ENCODE measurements at regions not wholly inside any gene's neighbourhood (a gene's known extent, or its start where the extent isn't known, plus 50 kb on each side); places are given as distances from the start of the nearest gene placed in this dataset.

GRCh38 chr15:29934251-29934650 lies 112.0 kb upstream of the TJP1 start:
- DNase-seq (ENCODE audit: low read depth), result no peak
- H3K4me3 ChIP-seq (ENCODE audit: low read depth, low read length), result no peak overlapping the region
- TF ChIP-seq MAX (IDR thresholded peaks at IDR 0.05; ENCODE audit: low read depth, low read length) (no peak), POLR2A (IDR thresholded peaks at IDR 0.05; ENCODE audit: extremely low read depth, insufficient read length) (no peak), CTCF (IDR thresholded peaks at IDR 0.05; ENCODE audit: low read depth, low read length) (no peak), MYC (IDR thresholded peaks at IDR 0.05; ENCODE audit: low read depth, low read length) (no peak)

GRCh38 chr15:29933042-29933803 lies 111.0 kb upstream of the TJP1 start:
- no peak overlapping the region for H3K4me3 ChIP-seq (ENCODE audit: low read depth, low read length)
- TF ChIP-seq MYC (IDR thresholded peaks at IDR 0.05; ENCODE audit: low read depth, low read length) (no peak), MAX (IDR thresholded peaks at IDR 0.05; ENCODE audit: low read depth, low read length) (no peak), CTCF (IDR thresholded peaks at IDR 0.05; ENCODE audit: low read depth, low read length) (no peak), POLR2A (IDR thresholded peaks at IDR 0.05; ENCODE audit: extremely low read depth, insufficient read length) (no peak)
- no peak for DNase-seq (ENCODE audit: low read depth)

- no peak for DNase-seq (ENCODE audit: low read depth)
- no peak for TF ChIP-seq MAX (IDR thresholded peaks at IDR 0.05; ENCODE audit: low read depth, low read length)
- TF ChIP-seq CTCF (IDR thresholded peaks at IDR 0.05; ENCODE audit: low read depth, low read length), result no peak
- no peak overlapping the region for H3K4me3 ChIP-seq (ENCODE audit: low read depth, low read length)
These were observed 103.8 kb upstream of the TJP1 start for GRCh38 chr15:29926083-29926388.

- peak; percentile 60 for DNase-seq (ENCODE audit: low read depth)
- TF ChIP-seq MYC (IDR thresholded peaks at IDR 0.05; ENCODE audit: low read depth, low read length), result no peak
- TF ChIP-seq CTCF (IDR thresholded peaks at IDR 0.05; ENCODE audit: low read depth, low read length), result peak; percentile 84
- H3K4me3 ChIP-seq (ENCODE audit: low read depth, low read length), result no peak overlapping the region
These were observed 103.2 kb upstream of the TJP1 start for GRCh38 chr15:29925227-29926082.

- no peak for DNase-seq (ENCODE audit: low read depth)
- no peak for TF ChIP-seq MYC (IDR thresholded peaks at IDR 0.05; ENCODE audit: low read depth, low read length)
- TF ChIP-seq MAX (IDR thresholded peaks at IDR 0.05; ENCODE audit: low read depth, low read length), result no peak
- no peak for TF ChIP-seq POLR2A (IDR thresholded peaks at IDR 0.05; ENCODE audit: extremely low read depth, insufficient read length)
- TF ChIP-seq CTCF (IDR thresholded peaks at IDR 0.05; ENCODE audit: low read depth, low read length), result no peak
- no peak overlapping the region for H3K4me3 ChIP-seq (ENCODE audit: low read depth, low read length)
These were observed 102.5 kb upstream of the TJP1 start for GRCh38 chr15:29924750-29925149.

All from NB4 (cell line).